Mesenchymal stem cell (in vitro differentiated cells and primary cell): ENCODE measurements at regions not wholly inside any gene's neighbourhood (a gene's known extent, or its start where the extent isn't known, plus 50 kb on each side); places are given as distances from the start of the nearest gene placed in this dataset.
"Not testable (repeated sequence)": the region's sequence is repeated elsewhere in the genome, so short reads cannot be mapped to it uniquely, and the experiment has no call there.

Source experiments
- DNase-seq: peaks from one replicate; pipeline ENCODE4 v3.0.0-alpha.2; 2013
- H2AFZ ChIP-seq: one replicate; pipeline ENCODE4 v1.6.1; 2013; ENCODE audit warnings: low read depth, mild to moderate bottlenecking, control low read depth, inconsistent platforms, low read length, moderate library complexity
- H2AK5ac ChIP-seq: 2 replicates; pipeline ENCODE4 v1.6.1; 2013; ENCODE audit warnings: low read length, moderate library complexity, mild to moderate bottlenecking, inconsistent platforms; ENCODE audit not compliant: severe bottlenecking
- H2BK120ac ChIP-seq: one replicate; pipeline ENCODE4 v1.6.1; 2013; ENCODE audit warnings: low read depth, mild to moderate bottlenecking, inconsistent platforms, low read length, moderate library complexity
- H2BK12ac ChIP-seq, 2 experiments: one replicate each; pipeline ENCODE4 v1.6.1; 2013; ENCODE audit warnings: inconsistent platforms in 2 of 2, low read length in 2 of 2, mild to moderate bottlenecking in 2 of 2, moderate library complexity in 2 of 2, control low read depth in 1 of 2
- H2BK15ac ChIP-seq: one replicate; pipeline ENCODE4 v1.6.1; 2013; ENCODE audit warnings: mild to moderate bottlenecking, low read depth, inconsistent platforms; ENCODE audit not compliant: poor library complexity, severe bottlenecking
- H2BK5ac ChIP-seq: 2 replicates; pipeline ENCODE4 v1.6.1; 2013; ENCODE audit warnings: low read depth, mild to moderate bottlenecking, low read length, control low read depth, inconsistent platforms; ENCODE audit not compliant: poor library complexity, severe bottlenecking
- H3K14ac ChIP-seq, 2 experiments: one replicate each; pipeline ENCODE4 v1.6.1; 2013; ENCODE audit warnings: inconsistent platforms in 2 of 2, low read length in 2 of 2, control low read depth in 1 of 2, mild to moderate bottlenecking in 1 of 2, moderate library complexity in 1 of 2
- H3K18ac ChIP-seq, 2 experiments: one replicate each; pipeline ENCODE4 v1.6.1; 2013; ENCODE audit warnings: inconsistent platforms in 2 of 2, low read length in 2 of 2, control low read depth in 1 of 2, low read depth in 1 of 2, mild to moderate bottlenecking in 1 of 2
- H3K23ac ChIP-seq, 2 experiments: one replicate each; pipeline ENCODE4 v1.6.1; 2013; ENCODE audit warnings: inconsistent platforms in 2 of 2, low read length in 2 of 2, mild to moderate bottlenecking in 2 of 2, moderate library complexity in 2 of 2, control low read depth in 1 of 2
- H3K27ac ChIP-seq: 2 replicates; pipeline ENCODE4 v1.5.1; 2013; ENCODE audit warnings: mild to moderate bottlenecking, moderate library complexity, low read length, control low read depth, inconsistent platforms; ENCODE audit not compliant: poor library complexity, severe bottlenecking
- H3K27me3 ChIP-seq, 2 experiments: 2 replicates each; pipeline versions ENCODE4 v1.6.1 to v1.7.0; 2013; ENCODE audit warnings: low read length in 2 of 2, mild to moderate bottlenecking in 2 of 2, moderate library complexity in 2 of 2, control low read depth in 1 of 2, inconsistent platforms in 1 of 2; ENCODE audit not compliant: control insufficient read depth in 1 of 2, insufficient read depth in 1 of 2
- H3K36me3 ChIP-seq, 2 experiments: 2 replicates each; pipeline versions ENCODE4 v1.6.1 to v1.7.0; 2013; ENCODE audit warnings: low read length in 2 of 2, control low read depth in 1 of 2, inconsistent platforms in 1 of 2, low read depth in 1 of 2, mild to moderate bottlenecking in 1 of 2; ENCODE audit not compliant: insufficient read depth in 2 of 2, control insufficient read depth in 1 of 2
- H3K4ac ChIP-seq, 2 experiments: one replicate each; pipeline ENCODE4 v1.6.1; 2013; ENCODE audit warnings: inconsistent platforms in 2 of 2, low read length in 2 of 2, mild to moderate bottlenecking in 2 of 2, moderate library complexity in 2 of 2, control low read depth in 1 of 2, low read depth in 1 of 2
- H3K4me1 ChIP-seq: 2 replicates; pipeline ENCODE4 v1.6.1; 2013; ENCODE audit warnings: low read depth, low read length, control low read depth; ENCODE audit not compliant: control insufficient read depth, insufficient read depth
- H3K4me2 ChIP-seq: 2 replicates; pipeline ENCODE4 v1.6.1; 2013; ENCODE audit warnings: low read length, mild to moderate bottlenecking, inconsistent platforms; ENCODE audit not compliant: poor library complexity, severe bottlenecking
- H3K4me3 ChIP-seq, 2 experiments: 2 replicates each; pipeline versions ENCODE4 v1.5.1 to v1.7.0; 2013; ENCODE audit warnings: low read length in 2 of 2, mild to moderate bottlenecking in 2 of 2, control low read depth in 1 of 2, low read depth in 1 of 2; ENCODE audit not compliant: insufficient read depth in 1 of 2
- H3K79me1 ChIP-seq: replicated peaks from 2 replicates; pipeline ENCODE4 v1.6.1; 2013; ENCODE audit warnings: mild to moderate bottlenecking, control low read depth, low read length, inconsistent platforms; ENCODE audit not compliant: poor library complexity, severe bottlenecking
- H3K9ac ChIP-seq: 2 replicates; pipeline ENCODE4 v1.7.0; 2013; ENCODE audit warnings: mild to moderate bottlenecking, low read length, moderate library complexity
- H3K9me3 ChIP-seq: 2 replicates; pipeline ENCODE4 v1.7.0; 2013; ENCODE audit warnings: mild to moderate bottlenecking, low read length; ENCODE audit not compliant: control insufficient read depth
- H4K8ac ChIP-seq: one replicate; pipeline ENCODE4 v1.6.1; 2013; ENCODE audit warnings: inconsistent platforms, mild to moderate bottlenecking, low read length, moderate library complexity
- H4K91ac ChIP-seq: one replicate; pipeline ENCODE4 v1.6.1; 2013; ENCODE audit warnings: mild to moderate bottlenecking, low read length, inconsistent platforms
- WGBS: methylation state at CpG from one replicate; pipeline ENCODE4 v1.1.7; 2013; ENCODE audit warnings: mixed read lengths; 5-methylcytosine and 5-hydroxymethylcytosine counted together

GRCh38 chrX:45508454-45508853 is 307.8 kb upstream of the DIPK2B start:
- Histone ChIP-seq H4K91ac (peak overlapping the region; percentile 61), H4K8ac (no peak overlapping the region), H3K4me1 (peaks cover 3% of the 10 kb centered on the region), H3K9ac (peak overlapping the region; percentile 44), H3K27ac (no peak overlapping the region), H3K36me3 (no peaks in the 10 kb centered on the region), H3K9me3 (no peaks in the 10 kb centered on the region), H3K14ac (no peak overlapping the region), H2BK120ac (peak overlapping the region; percentile 34), H3K4me3 (no peak overlapping the region), H2BK5ac (no peak overlapping the region), H2BK15ac (no peak overlapping the region), H3K4ac (no peak overlapping the region), H3K23ac (no peak overlapping the region), H3K18ac (peak overlapping the region in 1 of 2 experiments; percentile 21), H2AFZ (no peak overlapping the region), H3K27me3 (no peaks in the 10 kb centered on the region), H2BK12ac (peak overlapping the region in 1 of 2 experiments; percentile 84), H3K79me1 (peaks cover 5% of the 10 kb centered on the region), H2AK5ac (peak overlapping the region; percentile 91), H3K4me2 (no peak overlapping the region)
- WGBS = 69% methylated on average over 1 of the region's 2 CpGs
- peak; percentile 19 for DNase-seq

GRCh38 chrX:45506149-45506730 is 305.6 kb upstream of the DIPK2B start:
- H4K8ac ChIP-seq = no peak overlapping the region
- H3K4me3 ChIP-seq = no peak overlapping the region
- H3K27ac ChIP-seq = peak overlapping the region; percentile 91
- no peak overlapping the region for H3K14ac ChIP-seq
- no peaks in the 10 kb centered on the region for H3K9me3 ChIP-seq
- no peak overlapping the region for H3K23ac ChIP-seq
- peaks cover 2% of the 10 kb centered on the region for H3K79me1 ChIP-seq
- no peaks in the 10 kb centered on the region for H3K36me3 ChIP-seq
- H3K4ac ChIP-seq = no peak overlapping the region
- H2BK12ac ChIP-seq = no peak overlapping the region
- peaks cover 0 to 14% of the 10 kb centered on the region in 2 experiments for H3K27me3 ChIP-seq
- no peak overlapping the region for H2BK5ac ChIP-seq
- no peak overlapping the region for H4K91ac ChIP-seq
- H2AK5ac ChIP-seq = no peak overlapping the region
- peak; percentile 13 for DNase-seq
- no peak overlapping the region for H2BK120ac ChIP-seq
- no peak overlapping the region for H3K18ac ChIP-seq
- no CpG with 5 or more reads among the region's 2 CpGs for WGBS
- H3K4me2 ChIP-seq = no peak overlapping the region
- peak overlapping the region; percentile 51 for H3K9ac ChIP-seq
- no peak overlapping the region for H2BK15ac ChIP-seq
- H2AFZ ChIP-seq = no peak overlapping the region
- peaks cover 1% of the 10 kb centered on the region for H3K4me1 ChIP-seq

- no peak overlapping the region for H2BK5ac ChIP-seq
- no peak overlapping the region for H2BK12ac ChIP-seq
- WGBS = 0% methylated on average over 1 of the region's 1 CpG
- H3K4ac ChIP-seq = no peak overlapping the region
- peaks cover 0 to 15% of the 10 kb centered on the region in 2 experiments for H3K27me3 ChIP-seq
- no peaks in the 10 kb centered on the region for H3K79me1 ChIP-seq
- H3K4me2 ChIP-seq = no peak overlapping the region
- no peak overlapping the region for H3K18ac ChIP-seq
- H3K4me1 ChIP-seq = peaks cover 1% of the 10 kb centered on the region
- H4K91ac ChIP-seq = no peak overlapping the region
- no peak overlapping the region for H2BK120ac ChIP-seq
- H3K23ac ChIP-seq = no peak overlapping the region
- H4K8ac ChIP-seq = no peak overlapping the region
- H3K4me3 ChIP-seq = peak overlapping the region in 1 of 2 experiments; percentile 30
- peak; percentile 74 for DNase-seq
- no peak overlapping the region for H2AK5ac ChIP-seq
- peak overlapping the region; percentile 51 for H3K9ac ChIP-seq
- H3K9me3 ChIP-seq = peaks cover under 1% of the 10 kb centered on the region
- peak overlapping the region; percentile 86 for H3K27ac ChIP-seq
- H2BK15ac ChIP-seq = no peak overlapping the region
- H3K36me3 ChIP-seq = no peaks in the 10 kb centered on the region
- no peak overlapping the region for H2AFZ ChIP-seq
- no peak overlapping the region for H3K14ac ChIP-seq
These were observed 304.5 kb upstream of the DIPK2B start for GRCh38 chrX:45505214-45505613.

- H3K4me3 ChIP-seq, H3K9ac ChIP-seq, H4K91ac ChIP-seq, H2BK5ac ChIP-seq, H2AFZ ChIP-seq, H2AK5ac ChIP-seq, H3K4ac ChIP-seq, H4K8ac ChIP-seq, H3K27ac ChIP-seq, H2BK15ac ChIP-seq, H3K36me3 ChIP-seq, H2BK120ac ChIP-seq, H3K23ac ChIP-seq, DNase-seq, H3K4me1 ChIP-seq, H2BK12ac ChIP-seq, H3K4me2 ChIP-seq, H3K14ac ChIP-seq, H3K79me1 ChIP-seq: not testable (repeated sequence)
- Histone ChIP-seq H3K18ac (peak overlapping the region in 1 of 2 experiments; percentile 34), H3K9me3 (peaks cover 13% of the 10 kb centered on the region), H3K27me3 (peaks cover 0 to 15% of the 10 kb centered on the region in 2 experiments)
- WGBS = 90% methylated on average over 16 of the region's 31 CpGs
These were observed 303.2 kb upstream of the DIPK2B start for GRCh38 chrX:45503787-45504362.
